BLaER1 (cell line): ENCODE measurements at regions not wholly inside any gene's neighbourhood (a gene's known extent, or its start where the extent isn't known, plus 50 kb on each side); places are given as distances from the start of the nearest gene placed in this dataset.

Source experiments
- H3K27ac ChIP-seq: shearing (Covaris generic); formaldehyde crosslinking; 2 replicates; pipeline ENCODE4 v1.8.1; 2022
- H3K27me3 ChIP-seq: shearing (Covaris generic); formaldehyde crosslinking; 2 replicates; pipeline ENCODE4 v1.8.1; 2022
- H3K36me3 ChIP-seq: shearing (Covaris generic); formaldehyde crosslinking; 2 replicates; pipeline ENCODE4 v1.8.1; 2022
- H3K4me1 ChIP-seq: shearing (Covaris generic); formaldehyde crosslinking; 2 replicates; pipeline ENCODE4 v1.8.1; 2022
- H3K4me2 ChIP-seq: shearing (Covaris generic); formaldehyde crosslinking; 2 replicates; pipeline ENCODE4 v1.8.1; 2022
- H3K4me3 ChIP-seq: shearing (Covaris generic); formaldehyde crosslinking; 2 replicates; pipeline ENCODE4 v1.8.1; 2022
- H3K9ac ChIP-seq: shearing (Covaris generic); formaldehyde crosslinking; 2 replicates; pipeline ENCODE4 v1.8.1; 2022
- H3K9me3 ChIP-seq: shearing (Covaris generic); formaldehyde crosslinking; 2 replicates; pipeline ENCODE4 v1.8.1; 2022
- H4K20me1 ChIP-seq: shearing (Covaris generic); formaldehyde crosslinking; 2 replicates; pipeline ENCODE4 v1.8.1; 2022
- Cebpa-rat ChIP-seq: shearing (Covaris generic); IDR thresholded peaks from 2 replicates; pipeline ENCODE4 v1.8.1; 2022

GRCh38 chr11:27875831-27876775 is 175.8 kb upstream of the BDNF start:
- Histone ChIP-seq H3K4me2 (no peak overlapping the region), H3K27me3 (no peaks in the 10 kb centered on the region), H3K9ac (no peak overlapping the region), H3K36me3 (no peaks in the 10 kb centered on the region), H3K9me3 (no peaks in the 10 kb centered on the region), H3K4me1 (no peaks in the 10 kb centered on the region), H3K4me3 (no peak overlapping the region), H4K20me1 (no peaks in the 10 kb centered on the region), H3K27ac (no peak overlapping the region)
- TF ChIP-seq Cebpa-rat: no peak

- H3K9me3 ChIP-seq: no peaks in the 10 kb centered on the region
- no peak overlapping the region for H3K27ac ChIP-seq
- H3K9ac ChIP-seq: no peak overlapping the region
- H3K36me3 ChIP-seq: no peaks in the 10 kb centered on the region
- no peaks in the 10 kb centered on the region for H3K4me1 ChIP-seq
- no peaks in the 10 kb centered on the region for H4K20me1 ChIP-seq
- TF ChIP-seq Cebpa-rat: no peak
- H3K27me3 ChIP-seq: no peaks in the 10 kb centered on the region
- no peak overlapping the region for H3K4me3 ChIP-seq
- H3K4me2 ChIP-seq: no peak overlapping the region
Observed at GRCh38 chr11:27874998-27875830, 175.0 kb upstream of the BDNF start.

DNA sequence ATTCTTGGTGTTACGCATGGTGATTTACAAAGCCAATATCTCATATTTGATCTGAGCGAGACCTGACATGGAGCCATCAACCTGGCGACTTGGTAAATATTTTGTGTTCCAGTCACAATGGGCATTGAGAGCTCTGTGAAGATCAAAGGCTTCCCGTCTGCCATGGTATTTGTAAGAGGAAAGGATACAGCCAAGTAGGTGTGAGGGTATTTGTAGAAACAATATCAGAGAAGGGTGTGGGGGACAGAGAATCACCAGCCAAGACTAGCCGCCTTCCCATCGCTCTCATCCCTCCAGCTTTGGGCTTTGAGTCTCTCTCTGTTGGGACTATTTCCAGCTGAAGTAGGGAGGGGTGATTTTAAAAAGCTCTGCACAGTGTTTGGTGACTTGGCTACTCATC is 173.4 kb upstream of the BDNF start:
- Histone ChIP-seq H3K9me3 (no peaks in the 10 kb centered on the region), H3K36me3 (no peaks in the 10 kb centered on the region), H3K9ac (no peak overlapping the region), H3K27ac (no peak overlapping the region), H3K4me1 (no peaks in the 10 kb centered on the region), H4K20me1 (no peaks in the 10 kb centered on the region), H3K4me3 (no peak overlapping the region), H3K4me2 (no peak overlapping the region), H3K27me3 (no peaks in the 10 kb centered on the region)
- no peak for TF ChIP-seq Cebpa-rat

GRCh38 chr11:27871056-27871455 is 170.8 kb upstream of the BDNF start:
- Histone ChIP-seq H3K36me3 (no peaks in the 10 kb centered on the region), H3K4me1 (no peaks in the 10 kb centered on the region), H3K27me3 (no peaks in the 10 kb centered on the region), H4K20me1 (no peaks in the 10 kb centered on the region), H3K9me3 (no peaks in the 10 kb centered on the region), H3K27ac (no peak overlapping the region), H3K4me2 (no peak overlapping the region), H3K9ac (no peak overlapping the region), H3K4me3 (no peak overlapping the region)
- TF ChIP-seq Cebpa-rat: no peak

- no peak overlapping the region for H3K4me3 ChIP-seq
- no peaks in the 10 kb centered on the region for H3K36me3 ChIP-seq
- no peaks in the 10 kb centered on the region for H3K4me1 ChIP-seq
- H4K20me1 ChIP-seq: no peaks in the 10 kb centered on the region
- TF ChIP-seq Cebpa-rat: no peak
- H3K9me3 ChIP-seq: no peaks in the 10 kb centered on the region
- no peak overlapping the region for H3K9ac ChIP-seq
- no peak overlapping the region for H3K27ac ChIP-seq
- no peak overlapping the region for H3K4me2 ChIP-seq
- no peaks in the 10 kb centered on the region for H3K27me3 ChIP-seq
Observed at GRCh38 chr11:27869701-27870100, 169.4 kb upstream of the BDNF start.

- Histone ChIP-seq H3K4me2 (no peak overlapping the region), H3K9me3 (no peaks in the 10 kb centered on the region)
Observed at GRCh38 chr11:27868709-27869108, 168.5 kb upstream of the BDNF start.

GRCh38 chr11:27868226-27868625 is 168.0 kb upstream of the BDNF start:
- no peak for TF ChIP-seq Cebpa-rat
- no peaks in the 10 kb centered on the region for H3K36me3 ChIP-seq
- H3K9me3 ChIP-seq: no peaks in the 10 kb centered on the region
- H3K4me3 ChIP-seq: no peak overlapping the region
- no peaks in the 10 kb centered on the region for H3K27me3 ChIP-seq
- no peak overlapping the region for H3K9ac ChIP-seq
- H3K4me2 ChIP-seq: no peak overlapping the region
- H4K20me1 ChIP-seq: no peaks in the 10 kb centered on the region
- no peak overlapping the region for H3K27ac ChIP-seq
- H3K4me1 ChIP-seq: no peaks in the 10 kb centered on the region

More at GRCh38 chr11:27868709-27869108, 168.5 kb upstream of the BDNF start:
- Histone ChIP-seq H4K20me1 (no peaks in the 10 kb centered on the region), H3K27ac (no peak overlapping the region), H3K9ac (no peak overlapping the region), H3K36me3 (no peaks in the 10 kb centered on the region), H3K27me3 (no peaks in the 10 kb centered on the region), H3K4me3 (no peak overlapping the region), H3K4me1 (no peaks in the 10 kb centered on the region)
- TF ChIP-seq Cebpa-rat: no peak

GRCh38 chr11:27865105-27865504 is 164.8 kb upstream of the BDNF start:
- H4K20me1 ChIP-seq: no peaks in the 10 kb centered on the region
- H3K27ac ChIP-seq: no peak overlapping the region
- no peak overlapping the region for H3K9ac ChIP-seq
- H3K4me2 ChIP-seq: no peak overlapping the region
- H3K9me3 ChIP-seq: no peaks in the 10 kb centered on the region
- no peaks in the 10 kb centered on the region for H3K36me3 ChIP-seq
- no peak overlapping the region for H3K4me3 ChIP-seq
- no peak for TF ChIP-seq Cebpa-rat
- no peaks in the 10 kb centered on the region for H3K4me1 ChIP-seq
- H3K27me3 ChIP-seq: no peaks in the 10 kb centered on the region

DNA sequence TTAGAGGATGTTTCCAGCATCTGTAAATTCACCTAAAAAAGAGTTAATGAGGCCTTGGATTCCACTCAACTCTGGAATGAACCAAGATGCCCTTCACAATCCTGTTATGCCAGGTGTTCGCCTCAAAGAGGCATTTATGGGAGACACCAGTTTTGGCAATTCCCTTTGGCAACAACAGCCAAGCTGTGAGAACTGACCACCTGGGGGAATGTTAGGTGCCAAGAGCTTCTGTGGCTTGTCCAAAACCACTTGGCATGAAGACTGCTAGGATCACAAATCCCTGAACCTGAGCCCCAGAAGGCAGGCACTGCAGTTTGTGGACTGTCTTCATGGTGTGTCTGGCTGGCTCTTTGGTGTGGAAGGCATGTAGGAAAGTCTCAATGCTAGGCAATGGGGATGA is 164.4 kb upstream of the BDNF start:
- H4K20me1 ChIP-seq: no peaks in the 10 kb centered on the region
- TF ChIP-seq Cebpa-rat: no peak
- no peaks in the 10 kb centered on the region for H3K27me3 ChIP-seq
- no peaks in the 10 kb centered on the region for H3K36me3 ChIP-seq
- H3K4me3 ChIP-seq: no peak overlapping the region
- H3K9ac ChIP-seq: no peak overlapping the region
- H3K4me1 ChIP-seq: no peaks in the 10 kb centered on the region
- H3K4me2 ChIP-seq: no peak overlapping the region
- H3K9me3 ChIP-seq: no peaks in the 10 kb centered on the region
- no peak overlapping the region for H3K27ac ChIP-seq

DNA sequence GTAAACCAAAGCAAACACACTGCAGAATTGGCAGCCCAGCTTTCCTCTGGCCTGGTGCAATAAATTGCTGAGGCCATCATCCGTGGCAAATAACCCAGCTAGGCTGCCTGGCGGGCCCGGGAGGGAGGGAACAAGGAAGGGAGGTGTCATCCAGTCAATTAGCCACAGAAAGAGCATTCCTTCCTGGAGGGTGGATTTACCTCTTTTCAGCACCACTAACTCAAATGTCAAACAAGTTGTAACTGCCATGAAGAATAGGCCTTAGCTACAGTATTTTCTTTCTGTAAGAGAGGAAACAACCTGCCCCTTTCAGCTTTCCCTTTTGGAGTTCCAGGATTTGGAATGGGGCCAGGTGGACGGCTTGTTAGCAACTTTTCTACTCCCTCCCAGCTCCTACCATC is 163.8 kb upstream of the BDNF start:
- no peak overlapping the region for H3K4me2 ChIP-seq
- H3K4me3 ChIP-seq: no peak overlapping the region
- no peaks in the 10 kb centered on the region for H3K27me3 ChIP-seq
- H3K36me3 ChIP-seq: no peaks in the 10 kb centered on the region
- H3K9me3 ChIP-seq: no peaks in the 10 kb centered on the region
- TF ChIP-seq Cebpa-rat: no peak
- H3K9ac ChIP-seq: no peak overlapping the region
- no peaks in the 10 kb centered on the region for H4K20me1 ChIP-seq
- no peaks in the 10 kb centered on the region for H3K4me1 ChIP-seq
- H3K27ac ChIP-seq: no peak overlapping the region
